ENCODE measurements at regions not wholly inside any gene's neighbourhood (a gene's known extent, or its start where the extent isn't known, plus 50 kb on each side); places are given as distances from the start of the nearest gene placed in this dataset.

GRCh38 chr2:118554616-118555015 lies 292.8 kb downstream of the EN1 start:
- no peak for ATAC-seq (ENCODE audit: poor library complexity)
- intact Hi-C loops (cut with DNase I), result no loop called here
- no peak for DNase-seq

GRCh38 chr2:118549503-118549902 lies 297.9 kb downstream of the EN1 start:
- intact Hi-C loops (cut with DNase I), result no loop called here

GRCh38 chr2:118548880-118549488 lies 298.5 kb downstream of the EN1 start:
- intact Hi-C loops (cut with DNase I), result no loop called here
- no peak for ATAC-seq (ENCODE audit: poor library complexity)
- DNase-seq, result no peak

More at GRCh38 chr2:118549503-118549902, 297.9 kb downstream of the EN1 start:
- ATAC-seq (ENCODE audit: poor library complexity), result no peak
- DNase-seq, result no peak

GRCh38 chr2:118539290-118539689 lies 308.2 kb downstream of the EN1 start:
- intact Hi-C loops (cut with DNase I), result no loop called here
- ATAC-seq (ENCODE audit: poor library complexity) (no peak), DNase-seq (peak; percentile 50)

GRCh38 chr2:118536306-118536705 lies 311.1 kb downstream of the EN1 start:
- ATAC-seq (ENCODE audit: poor library complexity) (no peak), DNase-seq (no peak)
- intact Hi-C loops (cut with DNase I), result no loop called here

- intact Hi-C loops (cut with DNase I), result no loop called here
- DNase-seq (no peak), ATAC-seq (ENCODE audit: poor library complexity) (no peak)
Observed at GRCh38 chr2:118535818-118536212, 311.6 kb downstream of the EN1 start.

GRCh38 chr2:118535171-118535817 lies 312.2 kb downstream of the EN1 start:
- ATAC-seq (ENCODE audit: poor library complexity), result no peak
- DNase-seq, result no peak
- intact Hi-C loops (cut with DNase I), result no loop called here

GRCh38 chr2:118530976-118531375 lies 316.5 kb downstream of the EN1 start:
- ATAC-seq (ENCODE audit: poor library complexity) (no peak), DNase-seq (no peak)
- intact Hi-C loops (cut with DNase I), result no loop called here

DNA sequence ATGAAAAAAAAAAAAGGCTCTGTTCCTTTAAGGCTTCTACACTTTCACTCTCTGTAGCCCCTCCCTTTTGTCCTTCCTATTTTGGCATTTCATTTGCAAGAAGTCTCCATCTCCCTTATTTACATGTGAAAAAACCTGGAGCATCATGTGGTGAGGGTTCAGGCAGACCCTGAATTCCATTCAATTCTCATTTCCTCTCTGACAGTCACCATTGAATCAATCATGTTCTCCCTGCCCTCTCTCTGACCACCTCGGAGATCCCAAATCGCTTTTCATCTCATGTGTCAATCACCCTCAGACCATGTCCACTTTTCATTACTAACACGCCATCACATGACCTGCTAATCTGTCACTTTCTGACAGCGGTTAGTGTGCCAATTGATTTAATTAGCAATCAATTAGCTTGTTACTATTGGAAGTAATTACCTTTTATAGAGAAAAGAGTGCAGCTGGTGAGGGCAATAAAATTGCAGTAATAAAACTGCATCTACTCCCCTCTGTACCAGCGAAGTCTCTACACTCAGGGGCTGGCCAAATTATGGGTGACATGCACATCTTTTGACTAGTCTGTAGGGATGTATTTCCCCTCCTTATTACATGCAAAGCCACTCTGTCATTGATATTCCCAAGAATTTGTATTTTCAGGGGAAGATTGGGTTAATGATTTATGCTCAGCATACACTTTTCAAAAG lies 317.4 kb downstream of the EN1 start:
- intact Hi-C loops (cut with DNase I), result no loop called here
- ATAC-seq (ENCODE audit: poor library complexity) (no peak), DNase-seq (no peak)

GRCh38 chr2:118527571-118527970 lies 319.9 kb downstream of the EN1 start:
- ATAC-seq (ENCODE audit: poor library complexity) (no peak), DNase-seq (no peak)
- intact Hi-C loops (cut with DNase I), result no loop called here

GRCh38 chr2:118525346-118525745 lies 322.1 kb downstream of the EN1 start:
- DNase-seq, result no peak
- ATAC-seq (ENCODE audit: poor library complexity), result no peak
- intact Hi-C loops (cut with DNase I), result no loop called here

DNA sequence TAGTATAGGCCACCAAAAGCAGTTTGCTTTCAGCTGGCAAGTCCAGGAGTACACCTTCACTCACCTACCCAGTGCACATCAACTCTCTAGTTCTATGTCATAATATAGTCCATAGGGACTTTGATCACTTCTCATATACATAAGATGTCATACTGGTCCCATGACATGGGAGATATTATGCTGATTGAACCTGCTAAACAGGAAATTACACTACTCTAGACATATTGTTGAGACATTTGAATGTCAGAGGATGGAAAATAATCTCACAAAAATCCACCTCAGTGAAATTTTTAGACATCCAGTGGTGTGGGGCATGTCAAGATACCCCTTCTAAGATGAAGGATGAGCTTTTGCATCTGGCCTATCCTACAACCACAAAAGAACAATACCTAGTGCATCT lies 322.5 kb downstream of the EN1 start:
- DNase-seq (no peak), ATAC-seq (ENCODE audit: poor library complexity) (no peak)
- intact Hi-C loops (cut with DNase I), result no loop called here

- DNase-seq, result no peak
- ATAC-seq (ENCODE audit: poor library complexity), result no peak
- intact Hi-C loops (cut with DNase I), result no loop called here
Observed at GRCh38 chr2:118523761-118524160, 323.7 kb downstream of the EN1 start.

- intact Hi-C loops (cut with DNase I), result no loop called here
- ATAC-seq (ENCODE audit: poor library complexity) (no peak), DNase-seq (no peak)
Observed at GRCh38 chr2:118521960-118522359, 325.5 kb downstream of the EN1 start.

DNA sequence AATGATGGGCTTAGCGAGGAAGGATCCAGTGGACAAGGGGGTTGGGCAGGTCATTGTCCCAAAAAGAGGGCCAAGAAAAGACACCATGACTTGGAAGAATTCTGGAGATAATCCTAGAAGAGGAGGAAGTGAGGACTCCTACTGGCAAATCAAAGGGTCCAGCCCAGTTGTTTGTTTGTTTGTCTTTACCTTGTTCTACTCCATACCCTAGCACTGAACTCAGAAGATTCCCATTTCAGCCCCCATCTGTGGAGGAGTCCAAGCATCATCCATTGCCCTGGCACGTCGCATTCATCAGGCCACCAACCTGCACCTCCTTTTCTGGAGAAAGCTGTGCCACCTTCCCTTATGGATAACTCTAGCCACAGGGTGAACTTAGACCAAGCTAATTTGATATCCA lies 326.2 kb downstream of the EN1 start:
- no peak for DNase-seq

DNA sequence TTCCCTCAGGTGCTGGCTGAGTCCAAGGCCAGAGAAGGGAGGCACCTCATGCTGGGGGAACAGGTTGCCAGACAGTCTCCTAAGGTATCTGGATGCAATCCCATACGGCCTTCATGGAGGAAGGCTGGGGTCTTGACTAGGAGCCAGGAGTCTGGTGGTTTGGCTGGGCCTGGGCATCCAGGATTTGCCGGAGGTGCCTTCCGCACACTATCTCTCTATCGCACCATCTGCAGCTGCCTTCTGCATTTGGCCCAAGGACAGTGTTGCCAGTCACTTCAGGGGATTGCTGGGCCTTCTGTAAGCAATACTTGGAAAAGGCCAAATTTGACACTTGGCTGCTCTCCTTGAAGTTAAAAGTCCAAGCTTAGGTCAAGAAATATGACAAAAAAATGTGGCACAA lies 327.2 kb downstream of the EN1 start:
- no peak for ATAC-seq (ENCODE audit: poor library complexity)
- no peak for DNase-seq
- intact Hi-C loops (cut with DNase I), result no loop called here

More for the DNA sequence above, 326.2 kb downstream of the EN1 start:
- intact Hi-C loops (cut with DNase I), result no loop called here
- no peak for ATAC-seq (ENCODE audit: poor library complexity)

GRCh38 chr2:118519511-118519910 lies 327.9 kb downstream of the EN1 start:
- DNase-seq (no peak), ATAC-seq (ENCODE audit: poor library complexity) (no peak)
- intact Hi-C loops (cut with DNase I), result no loop called here

GRCh38 chr2:118510807-118511206 lies 336.6 kb downstream of the EN1 start:
- intact Hi-C loops (cut with DNase I), result no loop called here
- DNase-seq, result no peak
- no peak for ATAC-seq (ENCODE audit: poor library complexity)

DNA sequence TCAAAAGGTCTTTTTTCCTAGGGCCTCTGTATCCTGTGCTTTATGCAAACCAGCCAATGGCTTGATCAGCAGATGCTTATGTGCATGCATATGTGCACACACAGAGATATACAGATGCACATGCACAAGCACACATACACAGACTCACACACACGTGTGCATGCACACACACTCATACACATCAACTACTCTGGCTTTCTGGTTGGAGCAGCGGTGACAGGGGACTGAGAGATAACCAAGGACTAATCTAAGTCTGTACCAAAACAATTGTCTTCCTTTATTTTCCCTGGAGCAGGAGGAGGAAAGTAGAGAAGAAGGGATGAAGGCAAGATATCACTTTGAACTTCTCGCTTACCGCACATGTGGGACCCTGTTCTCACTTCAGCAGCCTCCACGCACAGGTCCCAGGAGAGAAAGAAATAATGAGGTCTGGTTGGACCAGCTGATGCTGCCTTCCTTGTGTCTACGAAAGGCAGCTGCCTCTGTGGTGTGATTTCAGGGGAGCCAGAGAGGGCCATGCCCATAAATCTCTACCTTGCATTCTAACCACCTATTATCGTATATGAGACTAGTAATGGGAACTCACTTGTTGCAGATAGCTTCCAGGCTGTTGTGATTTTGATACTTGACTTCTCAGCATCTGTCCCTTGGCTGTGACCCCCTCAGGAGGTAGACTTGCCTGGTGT lies 338.0 kb downstream of the EN1 start:
- ATAC-seq (ENCODE audit: poor library complexity) (no peak), DNase-seq (no peak)
- intact Hi-C loops (cut with DNase I), result no loop called here

DNA sequence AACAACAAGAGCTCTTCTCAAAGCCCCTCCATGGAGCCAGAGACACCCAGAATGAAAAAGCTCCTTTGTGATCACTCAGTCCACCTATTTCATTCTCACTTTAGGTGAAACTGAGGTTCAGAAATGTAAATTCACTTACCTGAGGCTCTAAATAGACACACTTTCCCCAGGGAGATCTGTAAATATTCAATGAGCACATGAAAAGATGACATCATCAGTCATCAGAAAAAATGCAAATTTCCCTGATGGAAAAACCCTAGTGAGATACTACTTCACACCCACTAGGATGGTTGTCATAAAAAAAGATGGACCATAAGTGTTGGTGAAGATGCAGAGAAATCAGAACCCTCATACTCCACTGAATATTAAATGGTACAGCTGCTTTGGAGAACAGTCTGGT lies 339.2 kb downstream of the EN1 start:
- DNase-seq (no peak), ATAC-seq (ENCODE audit: poor library complexity) (no peak)
- intact Hi-C loops (cut with DNase I), result no loop called here

Measured in Right ventricle myocardium superior (tissue), 1 donor.